IPS-18c (cell line): ENCODE measurements at regions not wholly inside any gene's neighbourhood (a gene's known extent, or its start where the extent isn't known, plus 50 kb on each side); places are given as distances from the start of the nearest gene placed in this dataset.

Experiments used
- H3K4me3 ChIP-seq: 2 replicates; pipeline ENCODE4 v1.7.0; 2013; ENCODE audit warnings: low read depth, mild to moderate bottlenecking, low read length, moderate library complexity; ENCODE audit not compliant: insufficient read depth
- H3K9me3 ChIP-seq: one replicate; pipeline ENCODE4 v1.6.1; 2013; ENCODE audit warnings: mild to moderate bottlenecking, low read length, moderate library complexity; ENCODE audit not compliant: control insufficient read depth, insufficient read depth

DNA sequence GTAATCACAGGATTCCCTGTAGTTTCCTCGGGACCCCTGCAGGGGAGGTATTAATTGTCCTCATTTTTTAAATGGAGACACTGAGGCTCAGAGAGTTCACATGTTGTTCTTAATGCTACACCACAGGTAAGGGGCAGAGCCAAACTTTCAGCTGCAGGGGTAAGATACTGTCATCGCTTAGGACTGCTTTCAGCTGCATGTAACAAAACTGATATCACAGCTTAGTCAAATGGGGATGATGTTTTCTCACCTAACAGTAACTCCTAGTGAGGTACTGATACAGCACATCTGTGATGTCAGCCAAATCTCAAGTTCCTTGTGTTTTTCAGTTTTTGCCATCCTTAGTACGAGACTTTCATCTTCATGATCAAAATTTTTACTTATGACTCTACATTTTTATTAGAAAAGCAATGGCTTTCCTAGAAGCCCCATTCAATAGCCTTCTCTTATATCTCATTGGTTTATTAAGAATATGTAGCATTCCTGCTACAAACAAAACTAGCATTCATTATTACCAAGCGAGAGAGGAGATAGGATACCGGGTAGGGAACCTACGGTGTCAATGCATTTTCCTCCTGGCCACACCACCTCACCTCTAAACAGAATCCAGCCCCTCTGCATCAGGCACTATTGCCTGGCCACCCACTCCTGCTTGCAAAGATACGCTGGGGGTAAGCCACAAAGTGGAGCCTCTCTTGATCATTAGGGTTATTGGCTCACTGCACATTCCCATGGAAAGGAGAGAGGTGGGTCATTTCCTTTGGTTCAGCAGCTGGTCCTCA is 557.5 kb downstream of the CD83 start:
- Histone ChIP-seq H3K4me3 (no peak overlapping the region), H3K9me3 (no peaks in the 10 kb centered on the region)

- Histone ChIP-seq H3K4me3 (no peak overlapping the region), H3K9me3 (no peaks in the 10 kb centered on the region)
These were observed 558.5 kb downstream of the CD83 start for GRCh38 chr6:14676064-14676463.

GRCh38 chr6:14676977-14677781 is 559.6 kb downstream of the CD83 start:
- H3K4me3 ChIP-seq: no peak overlapping the region
- H3K9me3 ChIP-seq: no peaks in the 10 kb centered on the region

GRCh38 chr6:14681699-14682487 is 564.0 kb upstream of the JARID2 start:
- no peaks in the 10 kb centered on the region for H3K9me3 ChIP-seq
- H3K4me3 ChIP-seq: no peak overlapping the region

GRCh38 chr6:14682812-14683211 is 563.1 kb upstream of the JARID2 start:
- Histone ChIP-seq H3K9me3 (no peaks in the 10 kb centered on the region), H3K4me3 (no peak overlapping the region)

- Histone ChIP-seq H3K9me3 (no peaks in the 10 kb centered on the region), H3K4me3 (no peak overlapping the region)
These were observed 556.2 kb upstream of the JARID2 start for GRCh38 chr6:14689639-14690038.

GRCh38 chr6:14690120-14691056 is 555.5 kb upstream of the JARID2 start:
- Histone ChIP-seq H3K4me3 (no peak overlapping the region), H3K9me3 (no peaks in the 10 kb centered on the region)

GRCh38 chr6:14692208-14692607 is 553.7 kb upstream of the JARID2 start:
- Histone ChIP-seq H3K4me3 (no peak overlapping the region), H3K9me3 (no peaks in the 10 kb centered on the region)

DNA sequence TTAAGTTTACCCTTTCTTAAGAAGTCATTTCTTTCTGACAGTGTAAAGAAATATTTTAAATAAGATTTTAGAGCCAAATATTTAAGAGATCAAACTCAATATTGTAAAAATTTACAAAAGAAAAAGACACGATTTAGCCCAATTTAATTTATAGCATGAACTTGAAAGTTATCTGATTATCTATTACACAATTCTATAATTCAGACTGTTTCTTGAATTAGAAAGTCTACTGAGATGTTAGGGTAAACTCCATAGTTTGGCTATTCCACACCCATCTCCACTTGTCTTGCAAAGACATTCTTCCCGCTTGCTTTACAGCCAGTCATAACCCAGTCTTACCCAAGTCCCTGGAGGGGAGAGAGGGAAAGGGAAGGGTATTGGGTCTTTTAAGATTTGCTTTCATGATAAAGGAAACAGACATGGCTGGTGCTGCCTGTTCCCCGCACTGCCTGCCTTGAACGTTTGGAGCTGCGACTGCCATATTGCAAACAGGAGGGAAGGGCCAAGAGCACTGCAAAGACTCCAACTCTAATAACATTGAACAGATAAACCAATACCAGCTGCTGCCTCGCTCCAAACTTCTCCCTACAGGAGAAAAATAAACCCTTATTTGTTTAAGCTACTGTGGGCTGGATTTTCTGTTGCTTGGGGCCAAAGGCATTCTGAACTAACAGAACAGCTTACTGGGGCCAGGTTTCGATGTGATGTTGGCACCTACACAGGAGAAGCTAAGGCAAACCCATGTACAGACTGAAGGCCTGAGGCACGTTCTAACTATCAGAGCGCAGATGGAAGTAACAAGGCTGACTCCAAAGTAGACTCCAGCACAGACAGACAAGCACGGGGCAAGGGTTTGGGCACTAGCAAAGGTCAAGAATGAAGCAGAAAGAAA is 552.3 kb upstream of the JARID2 start:
- Histone ChIP-seq H3K9me3 (no peaks in the 10 kb centered on the region), H3K4me3 (no peak overlapping the region)

DNA sequence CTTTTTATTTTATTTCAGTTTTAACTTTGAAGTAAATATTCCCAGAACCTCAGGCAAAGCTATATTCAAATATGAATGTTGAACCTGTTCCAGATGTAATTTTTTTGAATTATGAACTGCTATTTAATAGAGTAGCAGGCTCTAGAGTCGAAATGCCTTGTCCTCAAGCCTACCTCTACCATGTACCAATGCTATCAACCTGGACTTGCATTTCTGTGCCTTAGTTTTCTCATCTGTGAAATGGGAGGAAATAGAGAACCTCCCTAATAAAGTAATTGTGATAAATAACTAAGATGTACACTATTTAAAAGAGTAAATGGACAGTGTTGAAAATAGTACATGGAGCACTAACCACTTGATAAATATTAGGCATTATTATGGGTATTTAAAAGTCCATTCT is 551.6 kb upstream of the JARID2 start:
- Histone ChIP-seq H3K9me3 (no peaks in the 10 kb centered on the region), H3K4me3 (no peak overlapping the region)

GRCh38 chr6:14695579-14695978 is 550.3 kb upstream of the JARID2 start:
- Histone ChIP-seq H3K9me3 (no peaks in the 10 kb centered on the region), H3K4me3 (no peak overlapping the region)

- H3K4me3 ChIP-seq: no peak overlapping the region
These were observed 549.5 kb upstream of the JARID2 start for GRCh38 chr6:14696367-14696766.

DNA sequence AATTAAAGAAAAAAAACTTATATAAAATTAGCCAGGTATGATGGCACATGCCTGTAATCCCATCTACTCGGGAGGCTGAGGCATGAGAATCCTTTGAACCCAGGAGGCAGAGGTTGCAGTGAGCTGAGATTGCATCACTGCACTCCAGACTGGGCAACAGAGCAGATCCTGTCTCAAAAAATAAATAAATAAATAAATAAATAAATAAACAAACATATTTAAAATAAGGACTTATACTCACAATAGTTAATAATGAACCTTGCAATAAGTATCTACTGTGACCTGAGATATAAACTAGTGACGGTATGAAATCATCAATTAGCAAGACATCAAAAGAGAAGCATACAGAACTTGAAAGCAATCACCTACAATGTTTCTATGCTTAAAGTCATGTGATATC is 548.4 kb upstream of the JARID2 start:
- Histone ChIP-seq H3K9me3 (no peaks in the 10 kb centered on the region), H3K4me3 (no peak overlapping the region)

More at GRCh38 chr6:14696367-14696766, 549.5 kb upstream of the JARID2 start:
- H3K9me3 ChIP-seq: no peaks in the 10 kb centered on the region

- no peaks in the 10 kb centered on the region for H3K9me3 ChIP-seq
- H3K4me3 ChIP-seq: no peak overlapping the region
These were observed 545.9 kb upstream of the JARID2 start for GRCh38 chr6:14699803-14700601.

DNA sequence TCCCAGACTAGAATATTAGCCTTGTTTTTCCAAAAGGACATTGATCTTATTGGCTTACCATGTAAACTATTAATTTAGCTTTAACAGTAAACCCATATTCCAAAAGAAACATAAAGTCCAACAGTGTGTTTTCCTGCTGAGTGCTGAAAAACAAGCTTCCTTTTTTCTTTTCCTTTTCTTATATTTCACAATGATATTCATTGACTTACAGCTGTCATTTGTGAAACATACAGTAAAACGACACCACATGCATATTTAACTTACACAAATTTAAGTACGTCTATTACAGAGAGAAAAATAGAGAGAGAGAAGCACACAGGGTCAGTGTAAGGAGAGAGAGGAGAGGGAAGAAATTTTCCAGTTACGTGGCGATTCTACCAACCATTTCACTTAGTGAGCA is 543.9 kb upstream of the JARID2 start:
- H3K4me3 ChIP-seq: no peak overlapping the region

More for the DNA sequence above, 543.9 kb upstream of the JARID2 start:
- H3K9me3 ChIP-seq: no peaks in the 10 kb centered on the region
